Neural cell (in vitro differentiated cells): ENCODE measurements at regions not wholly inside any gene's neighbourhood (a gene's known extent, or its start where the extent isn't known, plus 50 kb on each side); places are given as distances from the start of the nearest gene placed in this dataset.

Experiments used
- CTCF ChIP-seq: fragments of 450-650 bp; IDR thresholded peaks from 2 replicates; pipeline ENCODE4 v1.5.1; 2014; ENCODE audit warnings: antibody characterized with exemption, mild to moderate bottlenecking, moderate library complexity; ENCODE audit not compliant: poor library complexity, severe bottlenecking
- EP300 ChIP-seq: fragments of 450-650 bp; conservative IDR thresholded peaks from 2 replicates; pipeline ENCODE4 v1.6.1; 2014; ENCODE audit warnings: antibody characterized with exemption, mild to moderate bottlenecking, moderate library complexity; ENCODE audit not compliant: poor library complexity, severe bottlenecking
- EZH2 ChIP-seq: fragments of 200-600, 300-800 bp; shearing (Covaris generic), sonication (generic); IDR thresholded peaks from 2 replicates; pipeline ENCODE4 v1.6.1; 2014; ENCODE audit warnings: antibody characterized with exemption, low read length, borderline replicate concordance, mild to moderate bottlenecking; ENCODE audit not compliant: insufficient read depth, poor library complexity, severe bottlenecking
- MXI1 ChIP-seq: fragments of 450-650 bp; conservative IDR thresholded peaks from 2 replicates; pipeline ENCODE4 v1.6.1; 2014; ENCODE audit warnings: antibody characterized with exemption, mild to moderate bottlenecking; ENCODE audit not compliant: poor library complexity, severe bottlenecking
- POLR2AphosphoS5 ChIP-seq: IDR thresholded peaks from 2 replicates; pipeline ENCODE4 v1.6.1; 2012
- RAD21 ChIP-seq: fragments of 450-650 bp; conservative IDR thresholded peaks from 2 replicates; pipeline ENCODE4 v1.6.1; 2014; ENCODE audit warnings: antibody characterized with exemption, mild to moderate bottlenecking, moderate library complexity
- REST ChIP-seq: IDR thresholded peaks from 2 replicates; pipeline ENCODE4 v1.6.1; 2012; ENCODE audit warnings: borderline replicate concordance
- SMC3 ChIP-seq: fragments of 450-650 bp; conservative IDR thresholded peaks from 2 replicates; pipeline ENCODE4 v1.6.1; 2014; ENCODE audit warnings: antibody characterized with exemption, mild to moderate bottlenecking, moderate library complexity; ENCODE audit not compliant: poor library complexity
- TAF1 ChIP-seq: IDR thresholded peaks from 2 replicates; pipeline ENCODE4 v1.6.1; 2012; ENCODE audit warnings: low read depth

- TF ChIP-seq CTCF (no peak), POLR2AphosphoS5 (no peak), EP300 (no peak), EZH2 (no peak), SMC3 (no peak), TAF1 (no peak), REST (no peak), RAD21 (no peak), MXI1 (no peak)
Measured at GRCh38 chrX:142616636-142617035, 409.1 kb upstream of the SPANXN4 start.
